GM23338 (cell line): ENCODE measurements at regions not wholly inside any gene's neighbourhood (a gene's known extent, or its start where the extent isn't known, plus 50 kb on each side); places are given as distances from the start of the nearest gene placed in this dataset.

Experiments
- ATAC-seq: fragments of 200-7000 bp; cut with Tn5 transposase; 3 replicates; pipeline ENCODE4 v1.9.1; 2020
- DNase-seq: peaks from one replicate; pipeline ENCODE4 v3.0.0-alpha.2; 2015; ENCODE audit warnings: low spot score
- H2AFZ ChIP-seq: fragments of 200-600 bp; sonication (generic); 2 replicates; pipeline ENCODE4 v1.8.0; 2016; ENCODE audit warnings: antibody characterized with exemption, mild to moderate bottlenecking, moderate library complexity
- H3F3A ChIP-seq: fragments of 200-600 bp; sonication (generic); replicated peaks from 2 replicates; pipeline ENCODE4 v1.8.0; 2017; ENCODE audit warnings: antibody characterized with exemption, mixed run types, low read depth
- H3K27ac ChIP-seq: fragments of 200-600 bp; sonication (generic); 2 replicates; pipeline ENCODE4 v1.6.1; 2016; ENCODE audit warnings: low read depth
- H3K27me3 ChIP-seq: fragments of 200-600 bp; sonication (generic); 2 replicates; pipeline ENCODE4 v1.8.0; 2016; ENCODE audit warnings: mild to moderate bottlenecking, mixed run types, moderate library complexity; ENCODE audit not compliant: insufficient read depth
- H3K36me3 ChIP-seq: fragments of 200-600 bp; sonication (generic); 2 replicates; pipeline ENCODE4 v1.8.0; 2016; ENCODE audit warnings: mild to moderate bottlenecking; ENCODE audit not compliant: insufficient read depth
- H3K4me1 ChIP-seq: fragments of 200-600 bp; sonication (generic); 2 replicates; pipeline ENCODE4 v1.8.0; 2016; ENCODE audit warnings: mild to moderate bottlenecking, moderate library complexity; ENCODE audit not compliant: insufficient read depth
- H3K4me2 ChIP-seq: fragments of 200-600 bp; sonication (generic); 2 replicates; pipeline ENCODE4 v1.7.1; 2017; ENCODE audit warnings: mixed run types
- H3K4me3 ChIP-seq: fragments of 200-600 bp; sonication (generic); 2 replicates; pipeline ENCODE4 v1.6.1; 2016; ENCODE audit warnings: mixed run types
- H3K79me2 ChIP-seq: fragments of 200-600 bp; sonication (generic); replicated peaks from 2 replicates; pipeline ENCODE4 v1.8.0; 2017; ENCODE audit warnings: mild to moderate bottlenecking; ENCODE audit not compliant: insufficient read depth
- H3K9me2 ChIP-seq: fragments of 200-600 bp; sonication (generic); 2 replicates; pipeline ENCODE4 v1.8.0; 2017; ENCODE audit not compliant: insufficient read depth
- H4K20me1 ChIP-seq: fragments of 200-600 bp; sonication (generic); replicated peaks from 2 replicates; pipeline ENCODE4 v1.8.0; 2017; ENCODE audit warnings: mild to moderate bottlenecking; ENCODE audit not compliant: insufficient read depth
- H3K27ac Mint-ChIP-seq: 2 replicates; pipeline ENCODE4 v1.8.0; 2020; ENCODE audit warnings: inconsistent platforms, mild to moderate bottlenecking, moderate library complexity, mixed read lengths
- H3K27me3 Mint-ChIP-seq: 3 replicates; pipeline ENCODE4 v1.8.0; 2022; ENCODE audit warnings: low read depth, mild to moderate bottlenecking, moderate library complexity, mixed read lengths, inconsistent platforms; ENCODE audit not compliant: insufficient read depth, poor library complexity
- H3K36me3 Mint-ChIP-seq: 3 replicates; pipeline ENCODE4 v1.8.0; 2021; ENCODE audit warnings: low read depth, mild to moderate bottlenecking, inconsistent platforms, moderate library complexity, mixed read lengths
- H3K4me1 Mint-ChIP-seq: 3 replicates; pipeline ENCODE4 v1.8.0; 2020; ENCODE audit warnings: mild to moderate bottlenecking, inconsistent platforms, mixed read lengths
- H3K4me3 Mint-ChIP-seq: 3 replicates; pipeline ENCODE4 v1.8.0; 2021; ENCODE audit warnings: moderate library complexity, mild to moderate bottlenecking, inconsistent platforms, mixed read lengths
- H3K9me3 Mint-ChIP-seq: 3 replicates; pipeline ENCODE4 v1.8.0; 2020; ENCODE audit warnings: moderate library complexity, mild to moderate bottlenecking, inconsistent platforms, mixed read lengths
- CREB1 ChIP-seq: fragments of 250-450 bp; sonication (Bioruptor Pico); IDR thresholded peaks from 2 replicates; pipeline ENCODE4 v1.5.0; 2020; ENCODE audit warnings: low read depth, mild to moderate bottlenecking, moderate library complexity
- EZH2 ChIP-seq: fragments of 200-600 bp; sonication (generic); IDR thresholded peaks from one replicate; pipeline ENCODE4 v1.8.0; 2017; ENCODE audit warnings: antibody characterized with exemption, mild to moderate bottlenecking, low read depth; ENCODE audit not compliant: unreplicated experiment
- EZH2phosphoT487 ChIP-seq: fragments of 200-600 bp; sonication (generic); IDR thresholded peaks from one replicate; pipeline ENCODE4 v1.8.1; 2018; ENCODE audit warnings: antibody characterized with exemption; ENCODE audit not compliant: unreplicated experiment
- JUNB ChIP-seq: IDR thresholded peaks from one replicate; pipeline ENCODE4 v1.6.1; 2016; ENCODE audit warnings: antibody characterized with exemption; ENCODE audit not compliant: unreplicated experiment
- NANOG ChIP-seq: IDR thresholded peaks from 2 replicates; pipeline ENCODE4 v1.6.1; 2016; ENCODE audit warnings: antibody characterized with exemption, borderline replicate concordance
- POLR2AphosphoS5 ChIP-seq: IDR thresholded peaks from 2 replicates; pipeline ENCODE4 v1.6.1; 2016; ENCODE audit warnings: antibody characterized with exemption, low read depth
- STAT1 ChIP-seq: IDR thresholded peaks from one replicate; pipeline ENCODE4 v1.6.1; 2016; ENCODE audit warnings: antibody characterized with exemption; ENCODE audit not compliant: unreplicated experiment
- ZNF114 ChIP-seq: fragments of 250-450 bp; sonication (Bioruptor Pico); IDR thresholded peaks from 2 replicates; pipeline ENCODE4 v1.5.0; 2020; ENCODE audit warnings: mild to moderate bottlenecking, moderate library complexity
- ZNF331 ChIP-seq: fragments of 250-450 bp; sonication (Bioruptor Pico); IDR thresholded peaks from 2 replicates; pipeline ENCODE4 v1.5.0; 2020; ENCODE audit warnings: low read depth, mild to moderate bottlenecking, moderate library complexity
- TF ChIP-seq, protein P1 (sequence below), 2 experiments: fragments of 200-600 bp in 1 of 2; sonication (generic) in 1 of 2; conservative IDR thresholded peaks; 2 replicates each; pipeline versions ENCODE4 v1.5.1 to v1.6.1; 2016 to 2017; ENCODE audit warnings: antibody characterized with exemption in 2 of 2, low read depth in 2 of 2, mild to moderate bottlenecking in 2 of 2, moderate library complexity in 1 of 2
- TF ChIP-seq, protein P2 (sequence below): IDR thresholded peaks from one replicate; pipeline ENCODE4 v1.6.1; 2018; ENCODE audit warnings: antibody characterized with exemption; ENCODE audit not compliant: unreplicated experiment
- TF ChIP-seq, protein P3 (sequence below): fragments of 250-450 bp; sonication (Bioruptor Pico); IDR thresholded peaks from 2 replicates; pipeline ENCODE4 v1.5.0; 2020; ENCODE audit warnings: mild to moderate bottlenecking, moderate library complexity
- TF ChIP-seq, protein P4 (sequence below): IDR thresholded peaks from 2 replicates; pipeline ENCODE4 v1.6.1; 2016; ENCODE audit warnings: antibody characterized with exemption

DNA sequence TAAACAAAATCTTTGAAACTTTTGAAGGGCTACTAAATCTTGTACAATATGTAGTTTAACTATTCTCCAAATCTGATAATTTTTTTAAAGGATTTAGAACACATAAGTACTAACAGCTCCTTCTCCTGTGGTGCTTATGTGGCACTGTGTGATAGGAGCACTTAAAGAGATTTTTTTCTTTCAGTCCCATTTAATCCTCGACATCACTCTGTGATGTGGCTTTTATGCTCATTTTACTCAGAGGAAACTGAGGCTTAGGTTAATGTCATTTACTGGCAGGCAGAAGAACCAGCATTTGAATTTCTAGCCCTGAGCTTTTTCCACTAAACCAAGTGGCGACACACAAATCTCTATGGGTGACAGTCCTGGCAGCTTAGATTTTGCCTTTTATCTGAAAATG lies 92.4 kb downstream of the SAMD9 start:
- no peaks in the 10 kb centered on the region for H3K36me3 ChIP-seq
- no peaks in the 10 kb centered on the region for H3K27me3 ChIP-seq
- ATAC-seq (no peak), DNase-seq (no peak)
- Mint-ChIP-seq H3K36me3 (peaks cover 4% of the 10 kb centered on the region; the same call in 1 of the 3 replicates), H3K9me3 (peaks cover 4% of the 10 kb centered on the region; the same call in 2 of the 3 replicates), H3K4me1 (no peaks in the 10 kb centered on the region), H3K4me3 (no peak overlapping the region), H3K27ac (no peak overlapping the region), H3K27me3 (peaks cover 2% of the 10 kb centered on the region)
- no peak overlapping the region for H2AFZ ChIP-seq
- H4K20me1 ChIP-seq = no peaks in the 10 kb centered on the region
- no peak overlapping the region for H3K4me2 ChIP-seq
- H3K9me2 ChIP-seq = peaks cover 4% of the 10 kb centered on the region
- no peaks in the 10 kb centered on the region for H3K79me2 ChIP-seq
- no peaks in the 10 kb centered on the region for H3K4me1 ChIP-seq
- H3F3A ChIP-seq = no peaks in the 10 kb centered on the region
- H3K4me3 ChIP-seq = no peak overlapping the region
- no peak overlapping the region for H3K27ac ChIP-seq
- TF ChIP-seq EZH2 = no peak
- TF ChIP-seq JUNB = no peak
- TF ChIP-seq STAT1 = no peak
- no peak for TF ChIP-seq POLR2AphosphoS5
- TF ChIP-seq, protein P1, sequence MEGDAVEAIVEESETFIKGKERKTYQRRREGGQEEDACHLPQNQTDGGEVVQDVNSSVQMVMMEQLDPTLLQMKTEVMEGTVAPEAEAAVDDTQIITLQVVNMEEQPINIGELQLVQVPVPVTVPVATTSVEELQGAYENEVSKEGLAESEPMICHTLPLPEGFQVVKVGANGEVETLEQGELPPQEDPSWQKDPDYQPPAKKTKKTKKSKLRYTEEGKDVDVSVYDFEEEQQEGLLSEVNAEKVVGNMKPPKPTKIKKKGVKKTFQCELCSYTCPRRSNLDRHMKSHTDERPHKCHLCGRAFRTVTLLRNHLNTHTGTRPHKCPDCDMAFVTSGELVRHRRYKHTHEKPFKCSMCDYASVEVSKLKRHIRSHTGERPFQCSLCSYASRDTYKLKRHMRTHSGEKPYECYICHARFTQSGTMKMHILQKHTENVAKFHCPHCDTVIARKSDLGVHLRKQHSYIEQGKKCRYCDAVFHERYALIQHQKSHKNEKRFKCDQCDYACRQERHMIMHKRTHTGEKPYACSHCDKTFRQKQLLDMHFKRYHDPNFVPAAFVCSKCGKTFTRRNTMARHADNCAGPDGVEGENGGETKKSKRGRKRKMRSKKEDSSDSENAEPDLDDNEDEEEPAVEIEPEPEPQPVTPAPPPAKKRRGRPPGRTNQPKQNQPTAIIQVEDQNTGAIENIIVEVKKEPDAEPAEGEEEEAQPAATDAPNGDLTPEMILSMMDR (conservative IDR thresholded peaks at IDR 0.05; ENCODE audit: low read depth in 2 of 2) = no peak
- TF ChIP-seq ZNF331 = no peak
- TF ChIP-seq, protein P2, sequence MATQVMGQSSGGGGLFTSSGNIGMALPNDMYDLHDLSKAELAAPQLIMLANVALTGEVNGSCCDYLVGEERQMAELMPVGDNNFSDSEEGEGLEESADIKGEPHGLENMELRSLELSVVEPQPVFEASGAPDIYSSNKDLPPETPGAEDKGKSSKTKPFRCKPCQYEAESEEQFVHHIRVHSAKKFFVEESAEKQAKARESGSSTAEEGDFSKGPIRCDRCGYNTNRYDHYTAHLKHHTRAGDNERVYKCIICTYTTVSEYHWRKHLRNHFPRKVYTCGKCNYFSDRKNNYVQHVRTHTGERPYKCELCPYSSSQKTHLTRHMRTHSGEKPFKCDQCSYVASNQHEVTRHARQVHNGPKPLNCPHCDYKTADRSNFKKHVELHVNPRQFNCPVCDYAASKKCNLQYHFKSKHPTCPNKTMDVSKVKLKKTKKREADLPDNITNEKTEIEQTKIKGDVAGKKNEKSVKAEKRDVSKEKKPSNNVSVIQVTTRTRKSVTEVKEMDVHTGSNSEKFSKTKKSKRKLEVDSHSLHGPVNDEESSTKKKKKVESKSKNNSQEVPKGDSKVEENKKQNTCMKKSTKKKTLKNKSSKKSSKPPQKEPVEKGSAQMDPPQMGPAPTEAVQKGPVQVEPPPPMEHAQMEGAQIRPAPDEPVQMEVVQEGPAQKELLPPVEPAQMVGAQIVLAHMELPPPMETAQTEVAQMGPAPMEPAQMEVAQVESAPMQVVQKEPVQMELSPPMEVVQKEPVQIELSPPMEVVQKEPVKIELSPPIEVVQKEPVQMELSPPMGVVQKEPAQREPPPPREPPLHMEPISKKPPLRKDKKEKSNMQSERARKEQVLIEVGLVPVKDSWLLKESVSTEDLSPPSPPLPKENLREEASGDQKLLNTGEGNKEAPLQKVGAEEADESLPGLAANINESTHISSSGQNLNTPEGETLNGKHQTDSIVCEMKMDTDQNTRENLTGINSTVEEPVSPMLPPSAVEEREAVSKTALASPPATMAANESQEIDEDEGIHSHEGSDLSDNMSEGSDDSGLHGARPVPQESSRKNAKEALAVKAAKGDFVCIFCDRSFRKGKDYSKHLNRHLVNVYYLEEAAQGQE = no peak
- TF ChIP-seq, protein P3, sequence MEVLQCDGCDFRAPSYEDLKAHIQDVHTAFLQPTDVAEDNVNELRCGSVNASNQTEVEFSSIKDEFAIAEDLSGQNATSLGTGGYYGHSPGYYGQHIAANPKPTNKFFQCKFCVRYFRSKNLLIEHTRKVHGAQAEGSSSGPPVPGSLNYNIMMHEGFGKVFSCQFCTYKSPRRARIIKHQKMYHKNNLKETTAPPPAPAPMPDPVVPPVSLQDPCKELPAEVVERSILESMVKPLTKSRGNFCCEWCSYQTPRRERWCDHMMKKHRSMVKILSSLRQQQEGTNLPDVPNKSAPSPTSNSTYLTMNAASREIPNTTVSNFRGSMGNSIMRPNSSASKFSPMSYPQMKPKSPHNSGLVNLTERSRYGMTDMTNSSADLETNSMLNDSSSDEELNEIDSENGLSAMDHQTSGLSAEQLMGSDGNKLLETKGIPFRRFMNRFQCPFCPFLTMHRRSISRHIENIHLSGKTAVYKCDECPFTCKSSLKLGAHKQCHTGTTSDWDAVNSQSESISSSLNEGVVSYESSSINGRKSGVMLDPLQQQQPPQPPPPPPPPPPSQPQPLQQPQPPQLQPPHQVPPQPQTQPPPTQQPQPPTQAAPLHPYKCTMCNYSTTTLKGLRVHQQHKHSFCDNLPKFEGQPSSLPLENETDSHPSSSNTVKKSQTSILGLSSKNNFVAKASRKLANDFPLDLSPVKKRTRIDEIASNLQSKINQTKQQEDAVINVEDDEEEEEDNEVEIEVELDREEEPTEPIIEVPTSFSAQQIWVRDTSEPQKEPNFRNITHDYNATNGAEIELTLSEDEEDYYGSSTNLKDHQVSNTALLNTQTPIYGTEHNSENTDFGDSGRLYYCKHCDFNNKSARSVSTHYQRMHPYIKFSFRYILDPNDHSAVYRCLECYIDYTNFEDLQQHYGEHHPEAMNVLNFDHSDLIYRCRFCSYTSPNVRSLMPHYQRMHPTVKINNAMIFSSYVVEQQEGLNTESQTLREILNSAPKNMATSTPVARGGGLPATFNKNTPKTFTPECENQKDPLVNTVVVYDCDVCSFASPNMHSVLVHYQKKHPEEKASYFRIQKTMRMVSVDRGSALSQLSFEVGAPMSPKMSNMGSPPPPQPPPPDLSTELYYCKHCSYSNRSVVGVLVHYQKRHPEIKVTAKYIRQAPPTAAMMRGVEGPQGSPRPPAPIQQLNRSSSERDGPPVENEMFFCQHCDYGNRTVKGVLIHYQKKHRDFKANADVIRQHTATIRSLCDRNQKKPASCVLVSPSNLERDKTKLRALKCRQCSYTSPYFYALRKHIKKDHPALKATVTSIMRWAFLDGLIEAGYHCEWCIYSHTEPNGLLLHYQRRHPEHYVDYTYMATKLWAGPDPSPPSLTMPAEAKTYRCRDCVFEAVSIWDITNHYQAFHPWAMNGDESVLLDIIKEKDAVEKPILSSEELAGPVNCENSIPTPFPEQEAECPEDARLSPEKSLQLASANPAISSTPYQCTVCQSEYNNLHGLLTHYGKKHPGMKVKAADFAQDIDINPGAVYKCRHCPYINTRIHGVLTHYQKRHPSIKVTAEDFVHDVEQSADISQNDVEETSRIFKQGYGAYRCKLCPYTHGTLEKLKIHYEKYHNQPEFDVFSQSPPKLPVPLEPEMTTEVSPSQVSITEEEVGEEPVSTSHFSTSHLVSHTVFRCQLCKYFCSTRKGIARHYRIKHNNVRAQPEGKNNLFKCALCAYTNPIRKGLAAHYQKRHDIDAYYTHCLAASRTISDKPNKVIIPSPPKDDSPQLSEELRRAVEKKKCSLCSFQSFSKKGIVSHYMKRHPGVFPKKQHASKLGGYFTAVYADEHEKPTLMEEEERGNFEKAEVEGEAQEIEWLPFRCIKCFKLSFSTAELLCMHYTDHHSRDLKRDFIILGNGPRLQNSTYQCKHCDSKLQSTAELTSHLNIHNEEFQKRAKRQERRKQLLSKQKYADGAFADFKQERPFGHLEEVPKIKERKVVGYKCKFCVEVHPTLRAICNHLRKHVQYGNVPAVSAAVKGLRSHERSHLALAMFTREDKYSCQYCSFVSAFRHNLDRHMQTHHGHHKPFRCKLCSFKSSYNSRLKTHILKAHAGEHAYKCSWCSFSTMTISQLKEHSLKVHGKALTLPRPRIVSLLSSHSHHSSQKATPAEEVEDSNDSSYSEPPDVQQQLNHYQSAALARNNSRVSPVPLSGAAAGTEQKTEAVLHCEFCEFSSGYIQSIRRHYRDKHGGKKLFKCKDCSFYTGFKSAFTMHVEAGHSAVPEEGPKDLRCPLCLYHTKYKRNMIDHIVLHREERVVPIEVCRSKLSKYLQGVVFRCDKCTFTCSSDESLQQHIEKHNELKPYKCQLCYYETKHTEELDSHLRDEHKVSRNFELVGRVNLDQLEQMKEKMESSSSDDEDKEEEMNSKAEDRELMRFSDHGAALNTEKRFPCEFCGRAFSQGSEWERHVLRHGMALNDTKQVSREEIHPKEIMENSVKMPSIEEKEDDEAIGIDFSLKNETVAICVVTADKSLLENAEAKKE = no peak
- TF ChIP-seq, protein P4, sequence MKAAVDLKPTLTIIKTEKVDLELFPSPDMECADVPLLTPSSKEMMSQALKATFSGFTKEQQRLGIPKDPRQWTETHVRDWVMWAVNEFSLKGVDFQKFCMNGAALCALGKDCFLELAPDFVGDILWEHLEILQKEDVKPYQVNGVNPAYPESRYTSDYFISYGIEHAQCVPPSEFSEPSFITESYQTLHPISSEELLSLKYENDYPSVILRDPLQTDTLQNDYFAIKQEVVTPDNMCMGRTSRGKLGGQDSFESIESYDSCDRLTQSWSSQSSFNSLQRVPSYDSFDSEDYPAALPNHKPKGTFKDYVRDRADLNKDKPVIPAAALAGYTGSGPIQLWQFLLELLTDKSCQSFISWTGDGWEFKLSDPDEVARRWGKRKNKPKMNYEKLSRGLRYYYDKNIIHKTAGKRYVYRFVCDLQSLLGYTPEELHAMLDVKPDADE = no peak
- no peak for TF ChIP-seq CREB1 (CRISPR knock-in tag)
- TF ChIP-seq EZH2phosphoT487 = no peak
- TF ChIP-seq NANOG = no peak
- no peak for TF ChIP-seq ZNF114 (CRISPR knock-in tag)
